ENCODE measurements at regions not wholly inside any gene's neighbourhood (a gene's known extent, or its start where the extent isn't known, plus 50 kb on each side); places are given as distances from the start of the nearest gene placed in this dataset.

GRCh38 chr3:15952543-15953175 lies 154.9 kb upstream of the ANKRD28 start:
- TF ChIP-seq BHLHE40 (IDR thresholded peaks at IDR 0.05; ENCODE audit: borderline replicate concordance): no peak
- TF ChIP-seq SP1 (IDR thresholded peaks at IDR 0.05): no peak
- no peak for TF ChIP-seq ELF4 (IDR thresholded peaks at IDR 0.05)
- no peak for TF ChIP-seq SUZ12 (IDR thresholded peaks at IDR 0.05)
- no peak for TF ChIP-seq FOXM1 (IDR thresholded peaks at IDR 0.05; ENCODE audit: borderline replicate concordance)
- no peak for TF ChIP-seq CTBP1 (IDR thresholded peaks at IDR 0.05; ENCODE audit: borderline replicate concordance)
- no peak for TF ChIP-seq FOXK2 (IDR thresholded peaks at IDR 0.05)
- no peak for TF ChIP-seq L3MBTL2 (conservative IDR thresholded peaks at IDR 0.05)

All from HEK293T (cell line).